Glutamatergic neuron (in vitro differentiated cells): ENCODE measurements at regions not wholly inside any gene's neighbourhood (a gene's known extent, or its start where the extent isn't known, plus 50 kb on each side); places are given as distances from the start of the nearest gene placed in this dataset.

ENCODE experiments used
- DNase-seq: peaks from one replicate; pipeline ENCODE4 v3.0.0; 2022
- H3K27ac Mint-ChIP-seq: one replicate; pipeline ENCODE4 v1.8.0; 2020; ENCODE audit warnings: mild to moderate bottlenecking, mixed read lengths, inconsistent platforms; ENCODE audit not compliant: unreplicated experiment
- H3K27me3 Mint-ChIP-seq: one replicate; pipeline ENCODE4 v1.8.0; 2020; ENCODE audit warnings: mild to moderate bottlenecking, moderate library complexity, mixed read lengths, inconsistent platforms; ENCODE audit not compliant: unreplicated experiment
- H3K36me3 Mint-ChIP-seq: one replicate; pipeline ENCODE4 v1.8.0; 2020; ENCODE audit warnings: mild to moderate bottlenecking, mixed read lengths, inconsistent platforms; ENCODE audit not compliant: unreplicated experiment
- H3K4me1 Mint-ChIP-seq: one replicate; pipeline ENCODE4 v1.8.0; 2020; ENCODE audit warnings: mild to moderate bottlenecking, low read depth, mixed read lengths, inconsistent platforms; ENCODE audit not compliant: unreplicated experiment
- H3K4me3 Mint-ChIP-seq: one replicate; pipeline ENCODE4 v1.8.0; 2020; ENCODE audit warnings: mild to moderate bottlenecking, mixed read lengths, inconsistent platforms; ENCODE audit not compliant: unreplicated experiment
- H3K9me3 Mint-ChIP-seq: one replicate; pipeline ENCODE4 v1.8.0; 2020; ENCODE audit warnings: mild to moderate bottlenecking, moderate library complexity, mixed read lengths, inconsistent platforms; ENCODE audit not compliant: unreplicated experiment
- CTCF ChIP-seq: fragments of 200-600 bp; sonication (generic); IDR thresholded peaks from one replicate; pipeline ENCODE4 v1.5.0; 2021; ENCODE audit not compliant: partially characterized antibody, unreplicated experiment

- H3K4me3 Mint-ChIP-seq, result no peak overlapping the region
- H3K36me3 Mint-ChIP-seq, result peaks cover 5% of the 10 kb centered on the region
- peaks cover 5% of the 10 kb centered on the region for H3K27me3 Mint-ChIP-seq
- H3K27ac Mint-ChIP-seq, result no peak overlapping the region
- no peak for TF ChIP-seq CTCF
- DNase-seq, result no peak
- H3K9me3 Mint-ChIP-seq, result peaks cover 3% of the 10 kb centered on the region
- no peaks in the 10 kb centered on the region for H3K4me1 Mint-ChIP-seq
Measured at GRCh38 chr7:108815815-108816214, 246.1 kb downstream of the DNAJB9 start.

- Mint-ChIP-seq H3K27me3 (peaks cover 3% of the 10 kb centered on the region), H3K36me3 (peaks cover 5% of the 10 kb centered on the region), H3K9me3 (peaks cover 3% of the 10 kb centered on the region), H3K4me1 (no peaks in the 10 kb centered on the region), H3K27ac (no peak overlapping the region), H3K4me3 (no peak overlapping the region)
- DNase-seq, result no peak
- TF ChIP-seq CTCF, result no peak
Measured at GRCh38 chr7:108818742-108819141, 249.1 kb downstream of the DNAJB9 start.

GRCh38 chr7:108824840-108825580, 255.3 kb downstream of the DNAJB9 start:
- TF ChIP-seq CTCF, result no peak
- Mint-ChIP-seq H3K27ac (no peak overlapping the region), H3K4me3 (no peak overlapping the region), H3K9me3 (no peaks in the 10 kb centered on the region), H3K36me3 (no peaks in the 10 kb centered on the region), H3K4me1 (no peaks in the 10 kb centered on the region), H3K27me3 (no peaks in the 10 kb centered on the region)
- no peak for DNase-seq

GRCh38 chr7:108825581-108825909, 255.9 kb downstream of the DNAJB9 start:
- no peak for TF ChIP-seq CTCF
- Mint-ChIP-seq H3K9me3 (no peaks in the 10 kb centered on the region), H3K27me3 (no peaks in the 10 kb centered on the region), H3K36me3 (no peaks in the 10 kb centered on the region), H3K4me3 (no peak overlapping the region), H3K27ac (no peak overlapping the region), H3K4me1 (no peaks in the 10 kb centered on the region)
- DNase-seq, result no peak

GRCh38 chr7:108836256-108836655, 266.6 kb downstream of the DNAJB9 start:
- H3K27me3 Mint-ChIP-seq, result no peaks in the 10 kb centered on the region

More at GRCh38 chr7:108836256-108836655, 266.6 kb downstream of the DNAJB9 start:
- H3K9me3 Mint-ChIP-seq, result peaks cover 1% of the 10 kb centered on the region
- DNase-seq, result no peak
- H3K4me1 Mint-ChIP-seq, result no peaks in the 10 kb centered on the region
- TF ChIP-seq CTCF, result no peak
- peaks cover 8% of the 10 kb centered on the region for H3K36me3 Mint-ChIP-seq
- no peak overlapping the region for H3K27ac Mint-ChIP-seq
- H3K4me3 Mint-ChIP-seq, result no peak overlapping the region
